ENCODE measurements at regions not wholly inside any gene's neighbourhood (a gene's known extent, or its start where the extent isn't known, plus 50 kb on each side); places are given as distances from the start of the nearest gene placed in this dataset.
A peak's percentile ranks its signal among the peaks of the same experiment; 100 is the strongest.

DNA sequence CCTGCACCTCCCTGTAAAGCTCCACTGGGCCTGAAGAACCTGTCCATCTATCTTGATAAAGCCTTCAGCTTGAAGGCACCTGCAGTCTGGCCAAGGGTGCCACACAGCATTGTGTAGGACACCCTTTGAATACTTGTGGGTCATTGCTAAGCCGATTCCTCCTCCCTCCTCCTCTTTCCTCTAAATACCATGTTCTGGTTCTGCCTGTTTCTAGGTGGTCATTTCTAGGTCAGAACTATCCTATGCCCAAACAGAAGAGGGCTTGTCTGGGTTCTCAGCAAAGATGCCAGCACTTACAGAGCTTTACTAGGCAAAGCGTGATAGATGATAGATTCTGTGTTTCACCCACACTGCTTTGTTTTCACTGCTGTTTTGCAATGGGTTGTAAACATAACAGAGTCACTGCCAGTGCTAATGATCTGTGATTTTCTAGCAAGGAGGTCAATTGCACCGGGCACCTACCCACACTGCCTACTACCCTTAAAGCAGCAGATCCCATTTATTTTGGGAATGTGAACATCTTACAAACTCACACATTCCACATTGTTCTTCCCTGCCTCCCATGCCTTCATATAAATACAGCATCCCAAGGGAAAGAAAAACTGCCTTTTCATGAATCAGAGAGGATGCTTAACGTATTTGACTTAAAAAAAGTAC lies 279.1 kb upstream of the PITRM1 start:
- DNase-seq, result no peak

DNA sequence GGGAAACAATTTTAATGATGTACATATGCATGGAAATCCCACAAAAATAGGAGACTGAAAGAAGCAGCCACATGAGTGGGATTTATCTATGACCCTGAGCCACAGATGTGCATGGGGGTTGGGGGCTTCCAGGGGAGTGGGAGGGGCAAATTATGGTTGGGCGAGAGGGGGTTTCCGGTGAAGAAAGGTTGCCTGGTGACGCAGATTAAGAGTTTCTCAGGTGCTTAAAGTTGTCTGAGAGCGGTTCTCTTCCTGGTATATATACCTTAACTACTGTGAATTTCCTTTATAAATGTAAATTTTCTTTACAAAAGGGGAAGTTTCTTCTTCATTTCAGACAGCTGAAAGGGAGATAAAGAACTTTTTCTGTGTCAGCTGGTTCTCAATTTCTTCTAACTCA lies 273.6 kb upstream of the PITRM1 start:
- DNase-seq, result no peak

GRCh38 chr10:3445648-3446047 lies 273.1 kb upstream of the PITRM1 start:
- DNase-seq, result no peak

DNA sequence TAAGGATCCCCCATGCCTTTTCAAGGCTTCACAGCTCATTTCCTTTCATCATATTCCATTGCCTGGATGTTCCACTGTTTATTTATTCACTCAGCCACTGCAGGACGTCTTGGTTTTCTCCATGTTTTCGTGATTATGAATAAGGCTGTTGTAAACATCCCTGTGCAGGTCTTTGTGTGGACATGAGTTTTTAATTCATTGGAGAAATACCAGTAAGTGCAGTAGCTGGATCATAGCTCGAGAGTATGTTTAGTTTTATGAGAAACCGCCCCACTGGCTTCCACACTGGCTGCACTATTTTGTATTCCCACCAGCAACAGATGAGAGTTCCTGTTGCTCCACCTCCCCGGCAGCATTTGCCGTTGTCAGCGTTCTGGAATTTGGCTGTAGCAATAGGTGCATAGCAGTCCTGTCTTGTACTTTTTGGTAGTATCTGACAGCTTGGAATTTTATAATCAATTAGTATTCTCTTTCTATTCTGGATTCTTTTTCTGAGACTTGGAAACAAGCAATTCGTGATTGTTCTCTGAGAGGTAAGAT lies 269.9 kb upstream of the PITRM1 start:
- no peak for DNase-seq

- DNase-seq, result no peak
Observed at GRCh38 chr10:3439183-3439582, 266.6 kb upstream of the PITRM1 start.

DNA sequence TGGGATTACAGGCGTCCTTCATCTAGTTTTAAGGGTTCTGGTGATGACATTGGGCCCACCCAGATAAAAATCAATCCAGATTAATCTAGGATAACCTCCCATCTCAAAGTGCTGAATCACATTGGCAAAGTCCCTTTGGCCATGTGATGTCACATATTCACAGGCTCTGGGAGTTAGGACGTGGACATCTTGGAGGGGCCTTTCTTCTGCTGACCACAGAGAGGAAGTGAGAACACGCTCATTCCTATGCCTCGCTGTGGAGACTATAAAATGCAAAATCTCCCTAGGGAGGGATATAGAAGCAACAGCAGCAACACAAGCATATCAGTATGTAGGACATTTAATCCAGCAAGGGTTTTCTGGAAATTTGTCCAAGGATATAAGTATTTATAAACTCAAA lies 266.0 kb upstream of the PITRM1 start:
- DNase-seq, result peak; percentile 75

- peak; percentile 30 for DNase-seq
Observed at GRCh38 chr10:3435671-3436070, 263.1 kb upstream of the PITRM1 start.

DNA sequence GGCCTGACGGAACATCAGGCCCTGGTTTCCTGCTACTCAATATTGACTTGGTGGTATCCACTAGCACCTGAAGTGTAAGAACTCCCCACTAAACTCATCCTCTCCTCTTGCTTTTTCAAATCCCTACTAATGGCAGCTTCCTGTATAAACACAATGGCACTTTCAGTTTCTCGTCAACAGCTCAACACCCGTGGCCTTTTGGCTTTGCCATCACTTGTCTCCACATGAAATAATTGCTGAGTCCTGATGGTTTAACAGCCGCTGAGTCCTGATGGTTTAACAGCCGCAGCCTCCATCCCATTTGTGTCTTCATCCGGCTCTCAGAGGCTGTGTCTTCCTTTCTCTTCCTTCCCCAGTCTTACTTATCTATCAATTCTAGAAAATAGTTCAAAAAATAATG lies 261.4 kb upstream of the PITRM1 start:
- DNase-seq, result no peak

GRCh38 chr10:3433131-3433530 lies 260.5 kb upstream of the PITRM1 start:
- DNase-seq, result no peak

- DNase-seq, result no peak
Observed at GRCh38 chr10:3432081-3432825, 259.7 kb upstream of the PITRM1 start.

DNA sequence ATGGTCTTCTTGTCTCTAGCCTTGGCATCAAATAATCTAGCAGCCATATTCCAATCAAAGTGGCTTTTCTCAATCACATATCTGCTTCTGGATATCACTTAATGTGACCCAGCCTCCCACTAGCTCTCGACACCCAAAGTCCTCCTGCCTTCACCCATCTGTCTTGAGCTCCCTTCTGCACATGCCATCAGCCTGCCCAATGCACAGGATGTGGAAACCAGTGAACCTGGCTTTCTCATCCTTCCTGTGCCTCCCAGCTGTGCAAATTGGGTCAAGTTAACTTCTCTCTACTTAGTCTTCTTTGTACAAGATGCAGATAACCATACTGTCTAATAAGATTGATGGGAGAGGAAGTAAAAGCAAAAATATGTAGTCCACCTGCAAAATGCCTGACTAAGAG lies 257.9 kb upstream of the PITRM1 start:
- no peak for DNase-seq

DNA sequence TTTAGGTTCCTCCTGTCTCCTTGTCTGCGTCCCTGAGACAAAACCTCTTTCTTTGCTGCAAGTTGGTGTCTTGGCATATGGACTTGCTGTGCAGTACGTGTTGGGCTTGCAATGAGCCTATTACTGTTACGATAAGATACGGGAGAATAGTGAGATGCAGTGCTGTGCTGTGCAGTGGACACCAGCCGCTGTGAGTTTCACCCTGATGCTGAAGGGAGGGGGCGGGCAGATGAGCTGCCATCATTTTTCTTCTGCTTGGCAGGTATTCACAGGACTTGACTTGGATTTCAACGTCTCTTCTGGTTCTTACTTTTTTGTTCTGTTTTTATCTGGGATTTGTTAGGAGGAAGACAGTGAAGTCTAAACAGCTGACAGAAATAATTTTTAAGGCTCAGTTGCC lies 257.1 kb upstream of the PITRM1 start:
- DNase-seq, result no peak

DNA sequence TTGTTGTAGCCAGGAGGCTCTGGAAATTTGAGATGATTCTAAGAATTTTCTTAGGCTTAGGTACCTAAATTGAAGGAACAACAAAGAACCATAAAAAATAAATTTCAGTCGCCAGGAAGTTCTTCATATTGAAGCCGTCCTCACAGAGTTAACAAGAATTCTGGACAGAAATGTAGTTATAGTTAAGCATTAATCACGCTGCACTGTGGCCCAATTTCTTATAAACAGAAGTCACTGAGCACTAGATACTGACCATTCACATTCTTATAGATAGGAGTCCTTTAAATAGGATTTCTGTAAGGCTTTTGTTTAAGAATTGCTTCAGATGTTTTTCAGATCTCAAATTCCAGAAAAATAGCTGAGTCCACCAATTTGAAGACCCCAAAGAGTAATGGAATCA lies 256.2 kb upstream of the PITRM1 start:
- no peak for DNase-seq

- DNase-seq, result no peak
Observed at GRCh38 chr10:3427950-3428354, 255.4 kb upstream of the PITRM1 start.

GRCh38 chr10:3427347-3427746 lies 254.8 kb upstream of the PITRM1 start:
- DNase-seq, result no peak

GRCh38 chr10:3426190-3426845 lies 253.7 kb upstream of the PITRM1 start:
- DNase-seq, result peak; percentile 4

GRCh38 chr10:3425716-3426115 lies 253.1 kb upstream of the PITRM1 start:
- DNase-seq, result no peak

DNA sequence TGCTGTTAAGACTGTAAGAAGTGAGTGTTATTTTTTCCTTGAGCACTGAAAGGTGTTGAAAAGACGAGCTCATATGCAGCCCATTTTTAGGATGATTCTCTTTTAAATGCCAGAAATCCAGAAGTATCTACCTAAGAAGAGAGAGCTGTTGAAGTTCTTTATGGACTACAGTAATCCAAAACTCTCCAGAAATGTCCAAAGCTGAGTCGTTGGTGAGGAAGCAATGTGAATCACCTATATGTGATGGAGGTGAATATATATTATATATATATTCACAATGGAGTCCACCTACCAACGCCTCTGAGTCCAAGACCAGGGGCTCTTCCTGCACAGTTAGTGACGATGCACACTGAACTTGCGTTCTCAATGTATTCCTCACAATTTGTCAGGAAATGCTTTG lies 252.7 kb upstream of the PITRM1 start:
- DNase-seq, result no peak

- DNase-seq, result peak; percentile 68
Observed at GRCh38 chr10:3424111-3424851, 251.7 kb upstream of the PITRM1 start.

GRCh38 chr10:3423384-3423783 lies 250.8 kb upstream of the PITRM1 start:
- no peak for DNase-seq

DNA sequence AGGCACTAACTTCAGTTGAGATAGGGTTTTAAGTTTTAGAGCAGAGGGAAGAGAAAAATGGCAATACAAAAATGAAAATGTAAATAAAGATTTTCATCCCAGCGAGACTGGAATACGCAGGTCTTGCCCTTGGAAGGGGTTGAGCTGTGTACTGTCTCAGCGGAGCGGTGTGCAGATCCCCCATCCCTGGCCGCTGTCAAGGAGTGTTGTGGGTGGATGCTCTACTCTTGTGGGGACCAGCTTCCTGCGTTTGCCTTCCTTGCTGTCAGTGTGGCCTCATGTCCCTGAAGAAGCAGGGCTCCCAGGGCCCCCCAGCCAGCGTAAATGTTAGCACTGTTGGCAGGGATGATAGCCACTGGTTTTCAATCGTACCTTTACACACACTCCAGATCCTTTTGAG lies 249.7 kb upstream of the PITRM1 start:
- DNase-seq, result no peak

GRCh38 chr10:3421537-3422257 lies 249.1 kb upstream of the PITRM1 start:
- DNase-seq, result no peak

Data from suppressor macrophage treated with lipopolysaccharide for 4 hours (primary cell).